ENCODE measurements at regions not wholly inside any gene's neighbourhood (a gene's known extent, or its start where the extent isn't known, plus 50 kb on each side); places are given as distances from the start of the nearest gene placed in this dataset.

- TF ChIP-seq CTCF (IDR thresholded peaks at IDR 0.05; ENCODE audit: low read depth, low read length): no peak
- in situ Hi-C loops (cut with HindIII; ENCODE audit: low sequenced_read_pairs): no loop called here
- DNase-seq (ENCODE audit: low read depth, low spot score): no peak
- no peak overlapping the region for H3K4me3 ChIP-seq (ENCODE audit: low read depth, low read length)
Measured at GRCh38 chr20:24256307-24256706, 213.1 kb upstream of the SYNDIG1 start.

GRCh38 chr20:24254480-24254879 lies 214.9 kb upstream of the SYNDIG1 start:
- no peak for DNase-seq (ENCODE audit: low read depth, low spot score)
- H3K4me3 ChIP-seq (ENCODE audit: low read depth, low read length): no peak overlapping the region
- in situ Hi-C loops (cut with HindIII; ENCODE audit: low sequenced_read_pairs): no loop called here
- no peak for TF ChIP-seq CTCF (IDR thresholded peaks at IDR 0.05; ENCODE audit: low read depth, low read length)

- no peak overlapping the region for H3K4me3 ChIP-seq (ENCODE audit: low read depth, low read length)
- no peak for TF ChIP-seq CTCF (IDR thresholded peaks at IDR 0.05; ENCODE audit: low read depth, low read length)
- no peak for DNase-seq (ENCODE audit: low read depth, low spot score)
- in situ Hi-C loops (cut with HindIII; ENCODE audit: low sequenced_read_pairs): no loop called here
Measured at GRCh38 chr20:24253321-24253720, 216.1 kb upstream of the SYNDIG1 start.

GRCh38 chr20:24245094-24245493 lies 224.3 kb upstream of the SYNDIG1 start:
- no peak for TF ChIP-seq CTCF (IDR thresholded peaks at IDR 0.05; ENCODE audit: low read depth, low read length)
- in situ Hi-C loops (cut with HindIII; ENCODE audit: low sequenced_read_pairs): no loop called here
- H3K4me3 ChIP-seq (ENCODE audit: low read depth, low read length): no peak overlapping the region
- no peak for DNase-seq (ENCODE audit: low read depth, low spot score)

- no peak for TF ChIP-seq CTCF (IDR thresholded peaks at IDR 0.05; ENCODE audit: low read depth, low read length)
- in situ Hi-C loops (cut with HindIII; ENCODE audit: low sequenced_read_pairs): no loop called here
- DNase-seq (ENCODE audit: low read depth, low spot score): no peak
- H3K4me3 ChIP-seq (ENCODE audit: low read depth, low read length): no peak overlapping the region
Measured at GRCh38 chr20:24242763-24243162, 226.7 kb upstream of the SYNDIG1 start.

GRCh38 chr20:24241466-24241865 lies 228.0 kb upstream of the SYNDIG1 start:
- no peak for DNase-seq (ENCODE audit: low read depth, low spot score)
- TF ChIP-seq CTCF (IDR thresholded peaks at IDR 0.05; ENCODE audit: low read depth, low read length): no peak
- in situ Hi-C loops (cut with HindIII; ENCODE audit: low sequenced_read_pairs): no loop called here

GRCh38 chr20:24236963-24237362 lies 232.5 kb upstream of the SYNDIG1 start:
- TF ChIP-seq CTCF (IDR thresholded peaks at IDR 0.05; ENCODE audit: low read depth, low read length): no peak

More at GRCh38 chr20:24241466-24241865, 228.0 kb upstream of the SYNDIG1 start:
- no peak overlapping the region for H3K4me3 ChIP-seq (ENCODE audit: low read depth, low read length)

More at GRCh38 chr20:24236963-24237362, 232.5 kb upstream of the SYNDIG1 start:
- DNase-seq (ENCODE audit: low read depth, low spot score): no peak
- H3K4me3 ChIP-seq (ENCODE audit: low read depth, low read length): no peak overlapping the region
- in situ Hi-C loops (cut with HindIII; ENCODE audit: low sequenced_read_pairs): no loop called here
